IPS-18c (cell line): ENCODE measurements at regions not wholly inside any gene's neighbourhood (a gene's known extent, or its start where the extent isn't known, plus 50 kb on each side); places are given as distances from the start of the nearest gene placed in this dataset.

ENCODE experiments used
- H3K4me3 ChIP-seq: 2 replicates; pipeline ENCODE4 v1.7.0; 2013; ENCODE audit warnings: low read depth, mild to moderate bottlenecking, low read length, moderate library complexity; ENCODE audit not compliant: insufficient read depth
- H3K9me3 ChIP-seq: one replicate; pipeline ENCODE4 v1.6.1; 2013; ENCODE audit warnings: mild to moderate bottlenecking, low read length, moderate library complexity; ENCODE audit not compliant: control insufficient read depth, insufficient read depth

DNA sequence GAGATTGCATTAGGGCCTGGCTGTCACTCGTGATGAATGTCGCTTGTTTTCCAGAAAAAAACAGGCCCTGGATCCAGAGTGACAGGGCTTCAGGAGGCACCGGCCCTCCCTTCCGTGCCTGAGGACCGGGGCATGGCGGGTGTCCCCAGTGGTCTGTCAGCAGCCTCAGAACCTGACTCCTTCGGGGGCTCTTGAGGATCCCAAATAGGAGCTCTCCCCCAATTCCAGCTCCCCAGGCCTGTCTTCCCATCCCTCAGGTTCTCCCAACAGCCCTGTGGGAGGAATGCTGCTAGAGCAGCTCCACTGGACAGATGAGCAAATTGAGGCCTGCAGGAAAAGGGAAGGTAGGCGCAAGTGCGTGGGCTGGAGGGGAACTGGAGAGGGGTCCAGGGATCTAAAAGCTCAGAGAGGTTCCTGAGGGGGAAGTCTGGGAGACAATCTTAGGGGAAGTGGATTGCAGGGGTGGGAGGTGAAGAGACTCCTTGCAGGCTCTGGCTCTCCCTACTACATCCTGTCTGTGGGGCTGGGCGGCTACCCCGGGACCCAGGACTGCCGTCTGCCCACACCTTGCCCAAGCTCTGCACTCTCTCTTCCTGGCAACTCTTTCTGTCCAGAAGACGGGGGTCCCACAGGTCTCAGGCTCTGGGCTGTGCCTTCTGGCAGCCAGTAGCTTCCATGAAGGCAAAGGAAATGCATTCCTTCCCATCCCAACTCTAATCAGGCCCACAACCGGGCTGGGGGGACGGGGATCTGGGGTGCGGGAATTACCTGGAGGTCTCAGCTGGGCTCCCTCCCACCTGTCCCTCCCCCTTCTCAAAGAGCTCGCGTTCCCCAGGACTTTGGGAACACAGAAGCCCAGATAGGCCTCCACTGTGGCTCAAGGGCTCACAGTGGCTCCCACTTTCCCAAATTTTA, 105.7 kb upstream of the CASZ1 start:
- no peak overlapping the region for H3K4me3 ChIP-seq

DNA sequence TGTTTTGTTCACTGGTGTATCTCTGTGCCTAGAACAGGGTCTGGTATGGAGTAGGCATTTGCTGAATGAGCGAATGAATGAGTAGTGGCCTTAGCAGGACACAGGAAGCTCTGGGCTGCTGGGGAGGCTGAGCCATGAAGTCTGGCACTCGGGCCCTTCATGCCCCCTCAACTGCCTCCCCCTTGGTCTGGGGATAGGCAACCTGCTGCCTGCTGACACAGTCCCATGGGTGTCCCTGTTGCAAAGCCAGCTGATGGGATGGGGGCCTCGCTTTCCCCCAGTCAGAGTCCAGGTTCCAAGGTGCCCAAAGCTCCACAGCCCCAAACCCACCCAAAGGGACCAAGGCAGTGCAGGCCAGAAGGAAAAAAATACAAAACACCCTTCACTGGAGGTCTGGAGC, 107.0 kb upstream of the CASZ1 start:
- H3K9me3 ChIP-seq = no peaks in the 10 kb centered on the region
- H3K4me3 ChIP-seq = no peak overlapping the region

More for the DNA sequence above, 105.7 kb upstream of the CASZ1 start:
- H3K9me3 ChIP-seq = no peaks in the 10 kb centered on the region

GRCh38 chr1:10903821-10904220, 107.4 kb upstream of the CASZ1 start:
- Histone ChIP-seq H3K9me3 (no peaks in the 10 kb centered on the region), H3K4me3 (no peak overlapping the region)

- no peaks in the 10 kb centered on the region for H3K9me3 ChIP-seq
- no peak overlapping the region for H3K4me3 ChIP-seq
Observed at GRCh38 chr1:10904396-10905358, 107.8 kb upstream of the TARDBP start.

DNA sequence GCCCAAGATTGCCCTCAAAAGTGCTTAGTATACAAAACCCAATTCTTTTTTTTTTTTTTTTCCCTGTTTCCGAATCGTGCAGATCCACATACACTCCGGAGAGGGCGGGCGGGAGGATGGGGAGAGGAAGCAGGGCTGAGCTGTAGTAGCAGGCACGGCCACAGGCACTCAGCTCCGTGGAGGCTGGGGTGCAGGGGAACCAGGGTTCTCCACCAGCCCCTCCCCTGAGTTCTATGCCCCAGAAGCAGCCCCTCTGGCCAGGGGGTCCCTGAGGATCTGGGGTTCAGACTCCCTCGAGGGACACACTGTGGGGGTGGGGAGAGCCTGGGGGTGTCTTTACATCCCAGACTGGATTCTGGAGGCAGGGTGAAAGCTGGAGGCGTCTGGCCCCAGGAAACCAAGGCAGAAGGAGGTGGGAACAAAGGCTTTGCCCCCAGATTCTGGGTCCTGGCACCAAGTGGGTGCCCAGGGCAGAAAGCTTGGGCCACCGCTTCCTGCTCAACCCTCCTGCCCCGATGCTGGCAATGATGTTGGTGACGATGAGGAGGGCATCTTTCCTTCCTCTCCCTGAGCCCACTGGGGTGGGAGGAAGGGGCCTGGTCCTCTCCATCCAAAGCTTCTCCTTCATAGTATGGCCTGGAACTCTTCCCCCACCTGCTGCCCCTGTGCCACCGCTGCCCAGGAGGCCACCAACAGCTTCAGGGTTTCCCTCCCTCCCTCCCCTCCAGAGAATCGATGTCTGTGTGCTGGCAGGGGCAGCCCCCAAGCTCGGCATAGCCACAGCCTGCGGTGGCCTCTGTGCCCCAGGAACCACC, 106.4 kb upstream of the TARDBP start:
- Histone ChIP-seq H3K9me3 (no peaks in the 10 kb centered on the region), H3K4me3 (no peak overlapping the region)

DNA sequence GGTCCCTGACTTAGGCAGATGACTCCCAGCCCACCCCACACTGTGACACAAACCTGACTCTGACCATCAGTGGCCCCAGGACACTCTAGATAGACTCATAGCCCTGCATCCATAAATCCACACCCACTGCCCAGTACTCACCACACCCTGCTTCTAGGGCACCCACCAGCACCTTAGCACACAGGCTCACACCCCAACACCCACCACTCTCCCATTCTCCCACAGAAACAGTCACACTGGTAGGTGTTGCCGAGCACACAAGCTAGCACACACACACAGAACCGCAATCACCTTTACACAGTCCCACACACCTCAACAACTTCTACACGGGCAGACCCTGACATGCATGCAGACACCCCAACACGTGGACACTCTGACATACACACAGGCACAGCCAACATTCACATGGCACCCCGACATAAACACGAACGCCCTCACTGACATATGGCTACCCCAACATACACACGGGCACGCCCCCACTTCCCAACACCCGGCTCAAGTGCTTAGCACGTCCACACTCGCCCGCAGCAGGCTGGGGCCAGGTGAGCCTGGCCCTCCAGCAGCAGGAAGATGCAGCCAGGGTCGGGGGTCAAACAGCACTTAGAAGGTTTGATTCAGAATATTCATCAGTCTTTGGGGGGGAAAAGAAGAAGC, 105.5 kb upstream of the TARDBP start:
- H3K4me3 ChIP-seq = no peak overlapping the region

GRCh38 chr1:10908266-10908665, 104.2 kb upstream of the TARDBP start:
- H3K4me3 ChIP-seq = no peak overlapping the region
- no peaks in the 10 kb centered on the region for H3K9me3 ChIP-seq

More for the DNA sequence above, 105.5 kb upstream of the TARDBP start:
- no peaks in the 10 kb centered on the region for H3K9me3 ChIP-seq

DNA sequence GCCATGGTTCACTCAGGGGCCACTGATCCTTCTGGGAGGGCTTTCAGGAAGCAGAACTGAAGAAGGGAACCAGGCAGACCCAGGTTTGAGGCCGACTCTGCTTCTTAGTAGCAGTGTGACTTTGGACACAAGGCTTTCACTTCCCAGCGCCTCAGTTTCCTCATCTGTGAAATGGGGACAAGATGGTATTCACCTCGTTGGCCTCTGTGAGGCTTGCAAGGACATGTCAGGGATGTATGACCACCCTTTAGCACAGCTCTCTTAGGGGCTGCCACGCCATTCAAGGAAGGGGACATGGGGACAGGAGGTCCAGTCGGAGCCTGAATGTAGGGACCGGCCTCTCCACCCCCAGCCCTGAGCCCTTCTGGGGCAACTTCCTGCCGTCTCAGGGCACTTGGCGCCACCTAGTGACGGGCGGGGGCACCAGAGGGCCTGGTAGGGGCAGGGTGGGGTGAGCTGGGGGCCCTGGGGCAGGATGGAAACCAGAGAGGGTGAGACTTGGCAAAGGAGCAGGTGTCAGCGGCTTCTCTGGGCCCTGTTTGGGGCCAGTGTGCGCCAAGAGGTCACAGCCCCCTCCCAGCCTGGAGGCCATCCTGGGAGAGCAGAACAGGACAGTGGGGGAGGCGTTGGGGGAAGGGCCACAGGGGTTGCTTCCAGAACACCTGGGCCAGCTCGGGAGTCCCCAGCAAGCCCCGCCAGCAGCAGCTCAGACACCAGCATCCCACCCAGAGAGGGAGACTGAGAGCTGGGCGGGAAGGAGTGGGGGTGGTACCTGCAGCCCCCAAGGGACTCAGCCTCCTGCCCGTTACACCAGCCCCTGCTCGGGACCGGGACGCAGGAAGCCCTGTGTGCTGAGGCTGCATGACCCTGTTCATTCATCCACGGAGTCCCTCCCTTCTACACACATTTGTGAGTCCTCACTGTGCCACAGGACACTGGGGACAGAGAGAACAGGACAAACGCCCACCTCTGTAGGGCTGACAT, 102.5 kb upstream of the TARDBP start:
- Histone ChIP-seq H3K9me3 (no peaks in the 10 kb centered on the region), H3K4me3 (no peak overlapping the region)

DNA sequence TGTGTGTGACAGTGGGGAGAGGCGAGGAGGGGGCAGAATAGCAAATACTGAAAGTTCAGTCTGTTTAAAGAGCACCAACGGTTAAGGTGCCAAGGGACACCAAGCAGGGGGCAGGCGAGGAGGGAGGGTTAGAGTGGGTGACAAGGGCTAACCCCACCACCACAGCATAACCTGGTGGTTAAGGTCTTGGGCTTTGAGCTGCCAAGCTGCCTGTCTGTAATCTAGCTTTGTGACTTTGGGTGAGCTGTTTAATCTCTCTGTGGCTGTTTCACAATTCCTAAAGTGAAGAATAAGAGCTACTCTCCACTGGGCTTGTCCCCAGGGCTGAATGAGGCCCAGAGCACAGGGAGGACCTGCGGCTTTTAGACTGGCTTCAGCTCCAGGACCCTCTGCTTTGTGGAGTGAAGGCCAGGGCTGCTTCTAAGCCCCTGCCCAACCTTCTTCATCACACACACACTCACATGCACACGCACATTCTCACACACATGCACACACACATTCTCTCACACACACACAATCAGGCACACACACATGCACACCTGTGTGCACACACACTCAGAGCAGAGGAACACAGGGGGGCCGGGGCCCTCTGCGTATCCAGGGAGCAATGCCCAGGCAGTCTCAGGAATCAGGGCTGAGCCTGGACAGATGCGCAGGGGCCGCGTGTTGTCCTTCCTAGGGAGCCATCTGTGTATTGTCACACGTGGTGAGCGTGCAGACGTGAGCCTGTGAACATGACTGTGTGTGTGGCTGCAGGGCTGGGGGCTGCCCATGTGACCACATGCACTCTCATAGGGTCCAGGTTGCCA, 101.6 kb upstream of the TARDBP start:
- H3K9me3 ChIP-seq = no peaks in the 10 kb centered on the region
- H3K4me3 ChIP-seq = no peak overlapping the region

GRCh38 chr1:10911490-10912166, 100.8 kb upstream of the TARDBP start:
- H3K4me3 ChIP-seq = no peak overlapping the region
- H3K9me3 ChIP-seq = no peaks in the 10 kb centered on the region

- Histone ChIP-seq H3K4me3 (no peak overlapping the region), H3K9me3 (no peaks in the 10 kb centered on the region)
Observed at GRCh38 chr1:10912441-10912840, 100.0 kb upstream of the TARDBP start.

GRCh38 chr1:10914056-10914455, 98.4 kb upstream of the TARDBP start:
- H3K4me3 ChIP-seq = no peak overlapping the region
- no peaks in the 10 kb centered on the region for H3K9me3 ChIP-seq

DNA sequence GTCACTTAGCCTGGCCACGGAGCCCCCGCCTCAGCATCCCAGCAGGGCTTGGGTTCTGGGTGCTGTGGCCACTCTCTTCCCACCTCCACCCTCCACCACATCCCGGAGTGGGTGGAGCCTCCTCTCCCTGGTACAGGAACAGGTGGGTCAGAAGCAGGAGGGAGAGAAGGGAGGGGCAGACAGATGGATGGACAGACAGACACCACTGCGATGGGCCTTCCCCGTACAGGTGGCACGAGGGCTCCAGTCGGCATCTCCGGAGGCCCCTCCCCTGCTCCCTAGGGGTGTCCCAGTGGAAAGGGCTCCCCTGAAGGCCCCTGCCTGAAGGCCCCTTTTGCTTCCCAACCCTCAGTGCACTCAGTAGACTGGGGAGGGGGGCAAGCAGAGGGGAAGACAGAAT, 96.9 kb upstream of the TARDBP start:
- H3K4me3 ChIP-seq = no peak overlapping the region

DNA sequence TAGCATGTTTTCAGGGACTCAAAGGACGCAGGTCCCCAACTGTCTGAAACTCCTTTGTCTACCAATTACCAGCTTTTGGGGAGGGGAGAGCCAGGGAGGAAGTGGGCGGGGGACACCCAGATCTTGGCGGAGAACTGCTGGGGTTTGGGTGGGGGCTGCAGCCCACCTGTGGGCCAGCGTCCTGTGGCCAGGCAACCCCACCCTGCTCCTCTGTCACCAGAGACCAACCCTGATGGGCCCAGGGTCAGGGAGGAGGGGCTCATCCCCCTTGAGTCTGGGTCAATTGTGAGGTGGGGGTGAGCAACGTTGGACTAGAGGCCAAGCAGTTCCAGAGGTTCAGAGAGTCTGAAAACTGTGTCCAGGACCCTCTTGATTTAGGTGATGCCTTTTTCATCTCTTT, 96.1 kb upstream of the TARDBP start:
- H3K4me3 ChIP-seq = no peak overlapping the region

More for the DNA sequence above, 96.9 kb upstream of the TARDBP start:
- no peaks in the 10 kb centered on the region for H3K9me3 ChIP-seq

More for the DNA sequence above, 96.1 kb upstream of the TARDBP start:
- no peaks in the 10 kb centered on the region for H3K9me3 ChIP-seq
